ENCODE measurements at regions not wholly inside any gene's neighbourhood (a gene's known extent, or its start where the extent isn't known, plus 50 kb on each side); places are given as distances from the start of the nearest gene placed in this dataset.

- DNase-seq (ENCODE audit: low read depth in 1 of 2, low spot score in 2 of 2) (no peak), FAIRE-seq (no peak)
- Histone ChIP-seq H3K9ac (replicated peaks in 1 of 4; ENCODE audit: extremely low read depth in 1 of 4, low read depth in 3 of 4, low read length in 3 of 4) (no peak overlapping the region), H2AK5ac (ENCODE audit: low read depth, low read length) (no peak overlapping the region), H3K4ac (replicated peaks; ENCODE audit: insufficient read length, low read depth, low read length) (no peak overlapping the region), H3K56ac (replicated peaks; ENCODE audit: insufficient read length, low read depth, low read length) (no peak overlapping the region), H3K4me1 (replicated peaks in 1 of 4; ENCODE audit: control insufficient read depth in 3 of 4, insufficient read depth in 4 of 4, low read length in 3 of 4) (no peaks in the 10 kb centered on the region), H2BK5ac (ENCODE audit: low read depth, low read length) (no peak overlapping the region), H3K27ac (ENCODE audit: low read depth, low read length) (no peak overlapping the region), H2BK15ac (ENCODE audit: low read length) (no peak overlapping the region), H3K18ac (ENCODE audit: extremely low read depth, low read length) (no peak overlapping the region), H2BK12ac (ENCODE audit: low read depth, low read length) (no peak overlapping the region), H3K4me3 (ENCODE audit: extremely low read depth in 1 of 4, insufficient read depth in 2 of 4, low read depth in 3 of 4, low read length in 4 of 4) (no peak overlapping the region), H3K9me3 (ENCODE audit: insufficient read depth in 2 of 2, low read depth in 1 of 2, low read length in 1 of 2) (no peaks in the 10 kb centered on the region), H3K4me2 (ENCODE audit: insufficient read depth in 1 of 2, low read depth in 2 of 2, low read length in 2 of 2) (no peak overlapping the region), H4K20me1 (replicated peaks in 1 of 2; ENCODE audit: control insufficient read depth in 1 of 2, insufficient read depth in 2 of 2, low read length in 2 of 2) (no peaks in the 10 kb centered on the region), H2BK20ac (ENCODE audit: low read length) (no peak overlapping the region), H4K8ac (ENCODE audit: extremely low read depth, insufficient read depth, low read length) (no peak overlapping the region), H3K23ac (ENCODE audit: insufficient read length) (no peak overlapping the region), H3K79me1 (ENCODE audit: low read depth, low read length) (no peaks in the 10 kb centered on the region), H3K36me3 (ENCODE audit: control insufficient read depth in 2 of 4, insufficient read depth in 4 of 4, low read length in 3 of 4) (no peaks in the 10 kb centered on the region), H4K91ac (replicated peaks; ENCODE audit: insufficient read length, low read length) (no peak overlapping the region), H2AFZ (ENCODE audit: low read length) (no peak overlapping the region), H3K79me2 (ENCODE audit: control insufficient read depth in 1 of 2, insufficient read depth in 2 of 2, low read length in 2 of 2) (no peaks in the 10 kb centered on the region), H3K14ac (ENCODE audit: insufficient read length) (no peak overlapping the region), H2BK120ac (replicated peaks; ENCODE audit: low read depth, low read length) (no peak overlapping the region), H4K5ac (ENCODE audit: insufficient read length, low read depth, low read length) (no peak overlapping the region), H3K23me2 (ENCODE audit: low read depth, low read length) (no peaks in the 10 kb centered on the region), H3K27me3 (replicated peaks in 1 of 4; ENCODE audit: control insufficient read depth in 3 of 4, extremely low read depth in 1 of 4, insufficient read depth in 3 of 4, low read length in 3 of 4) (no peaks in the 10 kb centered on the region)
- ChIA-PET CTCF (ENCODE audit: partially characterized antibody) (interaction anchor here (0.6 kb wide), 2 partner anchors 41 to 144 kb away, joined by 3 read pairs; no protein-coding TSS in a partner anchor), POLR2A (ENCODE audit: partially characterized antibody) (no interaction called here)
- WGBS, 2 experiments (ENCODE audit: extremely low coverage in 1 of 2, insufficient coverage in 1 of 2, insufficient read length in 1 of 2, insufficient replicate concordance in 2 of 2, low coverage in 1 of 2, low lambda C conversion rate in 2 of 2, missing lambda C conversion rate in 1 of 2) = 100% methylated on average over 1 of the region's 1 CpG; no CpG with 5 or more reads in 1 of the 2 experiments
- no peak for TF ChIP-seq RNF2 (IDR thresholded peaks at IDR 0.05; ENCODE audit: borderline replicate concordance, low read depth, low read length, missing control alignments, poor library complexity, severe bottlenecking)
- TF ChIP-seq RBBP5 (IDR thresholded peaks at IDR 0.05; ENCODE audit: borderline replicate concordance, low read depth, low read length) = no peak
- TF ChIP-seq CHD2 (IDR thresholded peaks at IDR 0.05; ENCODE audit: low read length) = no peak
- TF ChIP-seq ZNF274 (IDR thresholded peaks at IDR 0.05; ENCODE audit: borderline replicate concordance, extremely low read depth, low read length) = no peak
- TF ChIP-seq TAF1 (IDR thresholded peaks at IDR 0.05; ENCODE audit: low read depth, low read length) = no peak
- no peak for TF ChIP-seq SIN3A (conservative IDR thresholded peaks at IDR 0.05 in 1 of 2, IDR thresholded peaks at IDR 0.05 in 1 of 2; ENCODE audit: low read depth in 1 of 2, low read length in 2 of 2)
- TF ChIP-seq E2F6 (IDR thresholded peaks at IDR 0.05) = no peak
- TF ChIP-seq HDAC6 (IDR thresholded peaks at IDR 0.05; ENCODE audit: low read depth, low read length) = no peak
- TF ChIP-seq SIRT6 (IDR thresholded peaks at IDR 0.05; ENCODE audit: low read length) = no peak
- TF ChIP-seq SIX5 (IDR thresholded peaks at IDR 0.05; ENCODE audit: low read depth, low read length) = no peak
- TF ChIP-seq JUND (IDR thresholded peaks at IDR 0.05; ENCODE audit: low read length) = no peak
- no peak for TF ChIP-seq GABPA (IDR thresholded peaks at IDR 0.05; ENCODE audit: borderline replicate concordance, insufficient read depth, low read length)
- TF ChIP-seq KDM5A (IDR thresholded peaks at IDR 0.05; ENCODE audit: low read length) = no peak
- no peak for TF ChIP-seq EZH2 (IDR thresholded peaks at IDR 0.05; ENCODE audit: low read depth, low read length, severe bottlenecking)
- no peak for TF ChIP-seq SRF (IDR thresholded peaks at IDR 0.05; ENCODE audit: low read depth, low read length)
These were observed 911.2 kb downstream of the MCTP2 start for GRCh38 chr15:95142531-95142930.

Measured in H1 (cell line).